Astrocyte (in vitro differentiated cells and primary cell): ENCODE measurements at regions not wholly inside any gene's neighbourhood (a gene's known extent, or its start where the extent isn't known, plus 50 kb on each side); places are given as distances from the start of the nearest gene placed in this dataset.

Experiments used
- DNase-seq: peaks from one replicate; pipeline ENCODE4 v3.0.0-alpha.2; 2010; ENCODE audit warnings: low read depth
- FAIRE-seq: peaks from 2 replicates; lab custom pipeline; 2011; peaks lifted over from hg19 to GRCh38; lab: Jason Lieb, UNC
- H2AFZ ChIP-seq: 2 replicates; pipeline ENCODE4 v1.6.0; 2012; ENCODE audit warnings: low read depth, low read length, inconsistent platforms
- H3K27ac ChIP-seq: 2 replicates; pipeline ENCODE4 v1.5.1; 2011; ENCODE audit warnings: low read depth, low read length, inconsistent platforms
- H3K27me3 ChIP-seq: 2 replicates; pipeline ENCODE4 v1.6.0; 2011; ENCODE audit warnings: low read length, inconsistent platforms; ENCODE audit not compliant: insufficient read depth
- H3K36me3 ChIP-seq: 2 replicates; pipeline ENCODE4 v1.5.1; 2011; ENCODE audit warnings: low read length, inconsistent platforms; ENCODE audit not compliant: insufficient read depth
- H3K4me1 ChIP-seq: 2 replicates; pipeline ENCODE4 v1.5.1; 2011; ENCODE audit warnings: low read length, inconsistent platforms; ENCODE audit not compliant: insufficient read depth
- H3K4me2 ChIP-seq: 2 replicates; pipeline ENCODE4 v1.6.0; 2012; ENCODE audit warnings: low read length, inconsistent platforms
- H3K4me3 ChIP-seq: 2 replicates; pipeline ENCODE4 v1.5.1; 2011; ENCODE audit warnings: low read depth, mild to moderate bottlenecking, low read length, inconsistent platforms; ENCODE audit not compliant: insufficient read depth
- H3K79me2 ChIP-seq: 2 replicates; pipeline ENCODE4 v1.6.0; 2012; ENCODE audit warnings: mild to moderate bottlenecking, low read length, inconsistent platforms; ENCODE audit not compliant: insufficient read depth
- H3K9ac ChIP-seq: 2 replicates; pipeline ENCODE4 v1.6.0; 2012; ENCODE audit warnings: mild to moderate bottlenecking, low read length, inconsistent platforms
- H3K9me3 ChIP-seq: 2 replicates; pipeline ENCODE4 v1.5.1; 2012; ENCODE audit warnings: low read depth, mild to moderate bottlenecking, low read length, inconsistent platforms; ENCODE audit not compliant: insufficient read depth
- H4K20me1 ChIP-seq: 2 replicates; pipeline ENCODE4 v1.6.0; 2012; ENCODE audit warnings: low read length, inconsistent platforms; ENCODE audit not compliant: insufficient read depth
- H3K27ac Mint-ChIP-seq: one replicate; pipeline ENCODE4 v1.8.0; 2021; ENCODE audit warnings: mild to moderate bottlenecking, mixed read lengths; ENCODE audit not compliant: unreplicated experiment
- H3K27me3 Mint-ChIP-seq: one replicate; pipeline ENCODE4 v1.8.0; 2021; ENCODE audit warnings: low read depth, mixed read lengths; ENCODE audit not compliant: unreplicated experiment
- H3K36me3 Mint-ChIP-seq: one replicate; pipeline ENCODE4 v1.8.0; 2021; ENCODE audit warnings: low read depth, mixed read lengths; ENCODE audit not compliant: unreplicated experiment
- H3K4me1 Mint-ChIP-seq: one replicate; pipeline ENCODE4 v1.8.0; 2021; ENCODE audit warnings: low read depth, mixed read lengths; ENCODE audit not compliant: unreplicated experiment
- H3K4me3 Mint-ChIP-seq: one replicate; pipeline ENCODE4 v1.8.0; 2021; ENCODE audit warnings: mild to moderate bottlenecking, moderate library complexity, mixed read lengths; ENCODE audit not compliant: unreplicated experiment
- H3K9me3 Mint-ChIP-seq: one replicate; pipeline ENCODE4 v1.8.0; 2021; ENCODE audit warnings: mild to moderate bottlenecking, mixed read lengths; ENCODE audit not compliant: unreplicated experiment
- CTCF ChIP-seq: IDR thresholded peaks from 2 replicates; pipeline ENCODE4 v1.5.1; 2011; ENCODE audit warnings: low read depth, mild to moderate bottlenecking, inconsistent platforms, low read length, moderate library complexity; ENCODE audit not compliant: insufficient read depth
- EZH2 ChIP-seq: IDR thresholded peaks from 2 replicates; pipeline ENCODE4 v1.6.1; 2012; ENCODE audit warnings: mild to moderate bottlenecking, low read length, inconsistent platforms; ENCODE audit not compliant: insufficient read depth

GRCh38 chr1:189269011-189269410 is 1208.7 kb downstream of the BRINP3 start:
- Histone ChIP-seq H4K20me1 (no peaks in the 10 kb centered on the region), H3K9me3 (peaks cover 6% of the 10 kb centered on the region), H3K9ac (no peak overlapping the region), H3K27me3 (no peaks in the 10 kb centered on the region), H3K79me2 (no peaks in the 10 kb centered on the region), H3K4me3 (no peak overlapping the region), H2AFZ (no peak overlapping the region), H3K27ac (no peak overlapping the region), H3K4me1 (no peaks in the 10 kb centered on the region), H3K36me3 (no peaks in the 10 kb centered on the region), H3K4me2 (no peak overlapping the region)
- TF ChIP-seq EZH2 (no peak), CTCF (no peak)
- Mint-ChIP-seq H3K9me3 (peaks cover 16% of the 10 kb centered on the region), H3K27me3 (no peaks in the 10 kb centered on the region), H3K36me3 (no peaks in the 10 kb centered on the region), H3K4me1 (no peaks in the 10 kb centered on the region), H3K4me3 (no peak overlapping the region), H3K27ac (no peak overlapping the region)
- peak; percentile 26 for DNase-seq
- no peak for FAIRE-seq

GRCh38 chr1:189274267-189274666 is 1203.4 kb downstream of the BRINP3 start:
- H3K79me2 ChIP-seq = no peaks in the 10 kb centered on the region
- no peaks in the 10 kb centered on the region for H3K4me1 Mint-ChIP-seq
- H3K27me3 ChIP-seq = no peaks in the 10 kb centered on the region
- H3K9ac ChIP-seq = no peak overlapping the region
- no peak overlapping the region for H2AFZ ChIP-seq
- peaks cover 6% of the 10 kb centered on the region for H3K9me3 Mint-ChIP-seq
- no peaks in the 10 kb centered on the region for H4K20me1 ChIP-seq
- H3K4me2 ChIP-seq = no peak overlapping the region
- H3K27ac Mint-ChIP-seq = no peak overlapping the region
- H3K36me3 Mint-ChIP-seq = no peaks in the 10 kb centered on the region
- DNase-seq = no peak
- FAIRE-seq = no peak
- no peak for TF ChIP-seq EZH2
- TF ChIP-seq CTCF = no peak
- no peaks in the 10 kb centered on the region for H3K9me3 ChIP-seq
- no peak overlapping the region for H3K4me3 ChIP-seq
- H3K4me3 Mint-ChIP-seq = no peak overlapping the region
- H3K4me1 ChIP-seq = no peaks in the 10 kb centered on the region
- H3K27ac ChIP-seq = no peak overlapping the region
- no peaks in the 10 kb centered on the region for H3K36me3 ChIP-seq
- H3K27me3 Mint-ChIP-seq = no peaks in the 10 kb centered on the region

- peak; percentile 11 for DNase-seq
- no peak for FAIRE-seq
These were observed 1201.9 kb downstream of the BRINP3 start for GRCh38 chr1:189275796-189276195.

More at GRCh38 chr1:189275796-189276195, 1201.9 kb downstream of the BRINP3 start:
- no peaks in the 10 kb centered on the region for H3K36me3 Mint-ChIP-seq
- Histone ChIP-seq H3K79me2 (no peaks in the 10 kb centered on the region), H3K4me3 (no peak overlapping the region), H3K9me3 (no peaks in the 10 kb centered on the region), H3K27me3 (no peaks in the 10 kb centered on the region), H3K4me2 (no peak overlapping the region), H3K36me3 (no peaks in the 10 kb centered on the region), H3K9ac (no peak overlapping the region), H3K27ac (no peak overlapping the region), H3K4me1 (no peaks in the 10 kb centered on the region), H4K20me1 (no peaks in the 10 kb centered on the region), H2AFZ (no peak overlapping the region)
- TF ChIP-seq CTCF (no peak), EZH2 (no peak)
- H3K4me1 Mint-ChIP-seq = no peaks in the 10 kb centered on the region
- H3K4me3 Mint-ChIP-seq = no peak overlapping the region
- no peak overlapping the region for H3K27ac Mint-ChIP-seq
- H3K27me3 Mint-ChIP-seq = no peaks in the 10 kb centered on the region
- peaks cover 1% of the 10 kb centered on the region for H3K9me3 Mint-ChIP-seq
